DOHH2 (cell line): ENCODE measurements at regions not wholly inside any gene's neighbourhood (a gene's known extent, or its start where the extent isn't known, plus 50 kb on each side); places are given as distances from the start of the nearest gene placed in this dataset.

Source experiments
- H3F3A ChIP-seq: fragments of 200-600 bp; sonication (generic), shearing (Covaris generic); 2 replicates; pipeline ENCODE4 v1.6.0; 2016; ENCODE audit warnings: antibody characterized with exemption, mild to moderate bottlenecking; ENCODE audit not compliant: control insufficient read depth, insufficient read depth
- H3K27ac ChIP-seq: fragments of 200-600 bp; sonication (generic); 2 replicates; pipeline ENCODE4 v1.5.1; 2014; ENCODE audit warnings: low read depth, mild to moderate bottlenecking, low read length, moderate library complexity
- H3K27me3 ChIP-seq: fragments of 200-600 bp; sonication (generic); 2 replicates; pipeline ENCODE4 v1.6.1; 2014; ENCODE audit warnings: mild to moderate bottlenecking, low read length, mixed read lengths; ENCODE audit not compliant: control insufficient read depth
- H3K36me3 ChIP-seq: fragments of 200-600 bp; sonication (generic); 2 replicates; pipeline ENCODE4 v1.6.1; 2014; ENCODE audit warnings: mild to moderate bottlenecking, low read length, moderate library complexity, mixed read lengths; ENCODE audit not compliant: control insufficient read depth
- H3K4me1 ChIP-seq: fragments of 200-600 bp; sonication (generic); 2 replicates; pipeline ENCODE4 v1.6.1; 2014; ENCODE audit warnings: mild to moderate bottlenecking, low read length, mixed read lengths; ENCODE audit not compliant: control insufficient read depth
- H3K4me2 ChIP-seq: fragments of 200-600 bp; sonication (generic); 2 replicates; pipeline ENCODE4 v1.6.0; 2014; ENCODE audit warnings: mild to moderate bottlenecking, low read length, moderate library complexity
- H3K4me3 ChIP-seq: fragments of 200-600 bp; sonication (generic); 2 replicates; pipeline ENCODE4 v1.5.1; 2014; ENCODE audit warnings: mild to moderate bottlenecking, low read length, mixed read lengths
- H3K79me2 ChIP-seq: fragments of 200-600 bp; sonication (generic); 2 replicates; pipeline ENCODE4 v1.6.1; 2014; ENCODE audit warnings: mild to moderate bottlenecking, low read length, mixed read lengths; ENCODE audit not compliant: control insufficient read depth
- H3K9me2 ChIP-seq: fragments of 200-600 bp; sonication (generic); replicated peaks from 2 replicates; pipeline ENCODE4 v1.6.1; 2014; ENCODE audit warnings: mild to moderate bottlenecking, low read length, mixed read lengths; ENCODE audit not compliant: control insufficient read depth
- H3K9me3 ChIP-seq: fragments of 200-600 bp; sonication (generic); 2 replicates; pipeline ENCODE4 v1.6.1; 2014; ENCODE audit warnings: antibody characterized with exemption, low read length, mixed read lengths; ENCODE audit not compliant: control insufficient read depth, insufficient read depth
- H4K20me1 ChIP-seq: fragments of 200-600 bp; sonication (generic); 2 replicates; pipeline ENCODE4 v1.6.0; 2014; ENCODE audit warnings: low read depth, mild to moderate bottlenecking, antibody characterized with exemption, low read length, moderate library complexity; ENCODE audit not compliant: control insufficient read depth, insufficient read depth
- CTCF ChIP-seq: fragments of 200-600 bp; sonication (generic); IDR thresholded peaks from one replicate; pipeline ENCODE4 v1.5.1; 2014; ENCODE audit warnings: antibody characterized with exemption, mild to moderate bottlenecking, low read depth, low read length; ENCODE audit not compliant: poor library complexity, severe bottlenecking
- EZH2phosphoT487 ChIP-seq: fragments of 200-600 bp; sonication (generic); IDR thresholded peaks from 2 replicates; pipeline ENCODE4 v1.6.1; 2017; ENCODE audit warnings: borderline replicate concordance, mild to moderate bottlenecking, antibody characterized with exemption, low read length, moderate library complexity, mixed read lengths

GRCh38 chr21:16022921-16023320, 293.1 kb downstream of the USP25 start:
- Histone ChIP-seq H3K27me3 (no peaks in the 10 kb centered on the region), H4K20me1 (no peaks in the 10 kb centered on the region), H3K9me3 (peaks cover 4% of the 10 kb centered on the region; the same call in 1 of the 2 replicates), H3K4me1 (no peaks in the 10 kb centered on the region), H3K4me3 (no peak overlapping the region), H3K36me3 (no peaks in the 10 kb centered on the region), H3K4me2 (no peak overlapping the region), H3K79me2 (no peaks in the 10 kb centered on the region), H3F3A (no peaks in the 10 kb centered on the region), H3K27ac (no peak overlapping the region), H3K9me2 (no peaks in the 10 kb centered on the region)
- TF ChIP-seq CTCF (no peak), EZH2phosphoT487 (no peak)

GRCh38 chr21:16028142-16028541, 298.4 kb downstream of the USP25 start:
- Histone ChIP-seq H4K20me1 (no peaks in the 10 kb centered on the region), H3K27me3 (no peaks in the 10 kb centered on the region), H3K79me2 (no peaks in the 10 kb centered on the region), H3K9me3 (peaks cover 4% of the 10 kb centered on the region; the same call in 1 of the 2 replicates), H3K4me3 (no peak overlapping the region), H3K4me1 (no peaks in the 10 kb centered on the region), H3F3A (no peaks in the 10 kb centered on the region), H3K27ac (no peak overlapping the region), H3K4me2 (no peak overlapping the region), H3K36me3 (no peaks in the 10 kb centered on the region), H3K9me2 (no peaks in the 10 kb centered on the region; the same call in 1 of the 2 replicates)
- TF ChIP-seq CTCF (no peak), EZH2phosphoT487 (no peak)

GRCh38 chr21:16028941-16029464, 299.2 kb downstream of the USP25 start:
- no peaks in the 10 kb centered on the region for H4K20me1 ChIP-seq
- H3K27me3 ChIP-seq, result no peaks in the 10 kb centered on the region
- no peaks in the 10 kb centered on the region for H3K79me2 ChIP-seq
- H3K9me3 ChIP-seq, result peaks cover 4% of the 10 kb centered on the region; the same call in 1 of the 2 replicates
- H3K4me3 ChIP-seq, result no peak overlapping the region
- H3K4me1 ChIP-seq, result no peaks in the 10 kb centered on the region
- H3K36me3 ChIP-seq, result no peaks in the 10 kb centered on the region
- H3K27ac ChIP-seq, result no peak overlapping the region
- TF ChIP-seq EZH2phosphoT487, result no peak
- TF ChIP-seq CTCF, result no peak
- H3K9me2 ChIP-seq, result no peaks in the 10 kb centered on the region; the same call in 1 of the 2 replicates
- no peaks in the 10 kb centered on the region for H3F3A ChIP-seq
- no peak overlapping the region for H3K4me2 ChIP-seq
